SK-N-DZ (cell line): ENCODE measurements at regions not wholly inside any gene's neighbourhood (a gene's known extent, or its start where the extent isn't known, plus 50 kb on each side); places are given as distances from the start of the nearest gene placed in this dataset.

Experiments
- DNase-seq: peaks from one replicate; pipeline ENCODE4 v3.0.0-alpha.2; 2015; ENCODE audit warnings: low spot score

DNA sequence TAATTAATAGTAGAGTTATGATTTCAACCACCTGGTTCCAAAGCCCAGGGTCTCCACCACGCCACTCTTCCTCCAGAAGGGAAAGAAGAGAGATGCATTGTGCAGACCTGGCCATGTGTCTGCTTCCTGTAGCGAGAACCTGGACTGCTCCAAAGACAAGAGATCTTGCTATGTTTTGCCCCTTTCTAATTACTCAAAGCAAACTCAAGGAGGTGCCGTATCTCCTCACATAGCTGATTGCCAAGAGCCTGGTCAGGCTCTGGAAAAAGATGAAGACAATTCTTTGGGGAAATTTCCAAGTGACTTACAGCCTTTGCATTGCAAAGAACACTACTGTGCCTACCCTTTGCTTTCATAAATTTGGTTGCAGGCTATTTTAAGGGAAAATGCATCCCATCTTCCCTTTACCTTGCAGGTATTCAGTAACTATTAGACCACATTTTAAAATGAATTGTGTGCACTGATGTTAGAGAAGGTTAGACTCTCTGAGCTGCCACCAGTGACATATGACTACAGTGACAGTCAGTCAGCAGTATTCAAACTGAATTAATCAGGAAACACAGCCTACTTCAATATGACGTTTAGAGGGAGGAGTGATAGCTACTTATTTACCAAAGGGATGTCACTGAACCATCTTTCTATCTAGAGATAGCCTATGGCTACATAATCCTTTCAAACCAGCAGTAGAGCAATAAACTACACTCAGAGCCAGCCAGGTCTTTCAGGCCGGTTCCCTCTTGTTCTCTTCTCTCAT, 842.1 kb upstream of the FANCL start:
- no peak for DNase-seq

DNA sequence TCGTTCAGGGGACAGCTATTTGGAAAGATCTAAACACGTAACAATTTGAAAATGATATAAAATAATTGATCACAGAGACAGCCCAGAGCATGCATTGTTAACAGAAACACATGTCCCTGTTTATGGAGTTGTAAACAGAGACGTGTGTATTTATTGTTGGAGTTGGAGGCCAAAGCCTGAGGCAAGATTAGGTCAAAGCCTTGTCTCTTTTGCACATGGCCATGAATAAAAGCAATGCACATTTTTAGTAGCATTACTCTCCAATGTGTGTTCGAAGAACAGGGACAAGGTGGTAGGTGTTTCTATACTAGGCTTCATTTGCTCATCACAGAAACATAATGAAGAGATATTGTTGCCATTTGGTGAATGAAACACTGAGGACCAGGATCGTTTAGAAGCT, 841.5 kb upstream of the FANCL start:
- no peak for DNase-seq

GRCh38 chr2:59080451-59081181, 839.5 kb upstream of the FANCL start:
- no peak for DNase-seq

DNA sequence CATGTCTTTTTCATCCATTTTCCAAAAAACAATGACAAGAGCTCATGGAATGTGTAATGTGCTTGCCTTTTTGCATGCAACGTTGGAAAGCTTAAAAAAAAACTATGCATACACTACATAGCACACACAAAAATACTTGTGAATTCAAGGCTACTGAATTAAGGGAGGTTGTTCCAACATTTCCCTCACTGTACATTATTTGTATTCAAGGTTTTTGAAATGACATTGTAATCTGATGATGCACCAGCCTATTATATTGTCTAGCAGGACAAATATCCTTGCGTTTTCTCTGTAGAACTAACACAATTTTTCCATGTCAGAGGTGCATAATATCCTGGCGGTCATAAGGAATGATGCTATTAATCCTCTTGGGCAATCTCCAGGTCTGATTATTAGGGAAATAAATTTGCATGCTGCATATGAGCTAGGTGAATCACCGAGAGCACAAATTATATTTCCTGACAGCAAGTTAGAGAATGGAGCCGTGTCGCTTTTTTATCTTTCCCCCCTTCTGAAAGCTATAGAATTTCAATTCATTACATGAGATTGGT, 836.9 kb upstream of the FANCL start:
- no peak for DNase-seq

DNA sequence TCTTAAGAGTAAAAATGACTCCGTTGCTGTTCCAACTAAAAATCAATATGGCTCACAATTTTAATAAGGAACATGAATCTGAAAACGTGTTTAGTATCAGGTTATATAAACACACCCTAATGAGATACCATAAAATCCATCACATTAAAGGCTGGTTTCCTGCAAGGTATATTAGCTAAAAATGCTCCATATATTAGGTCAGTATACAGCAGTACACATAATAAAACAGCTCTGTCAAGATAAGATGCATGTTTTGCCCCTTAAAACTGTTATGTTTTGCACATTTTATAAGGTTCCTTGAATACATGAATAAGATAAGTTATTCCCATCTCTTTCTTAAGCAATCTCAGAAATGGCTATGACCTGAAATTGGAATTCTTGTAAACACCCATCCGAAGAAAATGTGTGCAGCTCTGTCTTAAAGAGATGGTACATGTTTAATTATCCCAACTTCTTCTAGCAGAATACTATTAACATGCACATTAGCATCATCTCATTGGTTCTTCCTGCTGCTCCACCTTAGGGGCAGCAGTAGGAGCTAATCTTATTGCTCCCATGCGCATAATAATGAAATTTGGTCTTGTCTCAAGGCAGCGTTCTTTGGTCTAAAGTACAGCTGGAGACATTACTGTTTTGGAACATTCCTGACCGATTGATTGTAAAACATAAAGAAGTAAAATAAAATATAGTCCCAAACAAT, 836.1 kb upstream of the FANCL start:
- no peak for DNase-seq

DNA sequence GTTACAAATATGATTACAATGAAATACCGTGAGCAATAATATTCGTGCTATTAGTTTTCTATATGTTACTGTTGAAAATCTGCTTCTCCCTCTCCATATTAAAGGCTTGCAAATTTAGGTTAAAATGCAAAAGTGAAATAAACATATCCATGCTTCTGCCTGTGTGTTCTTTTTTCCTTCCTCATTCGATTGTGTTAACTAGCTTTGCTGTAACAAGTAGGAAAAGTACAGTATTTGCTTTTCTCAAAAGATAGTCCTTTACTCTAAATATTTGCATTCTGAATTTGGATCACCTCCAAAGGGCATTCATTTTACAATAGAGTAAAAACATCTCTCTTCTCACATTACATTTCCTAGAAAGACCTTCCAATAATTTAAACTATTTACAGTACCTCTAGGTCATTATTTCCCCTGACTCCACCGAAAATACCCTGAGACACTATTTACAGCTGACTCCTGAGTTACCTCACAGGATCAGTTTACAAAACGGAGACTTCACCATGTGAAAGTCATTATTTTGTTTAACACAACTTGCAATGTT, 835.0 kb upstream of the FANCL start:
- DNase-seq = no peak

DNA sequence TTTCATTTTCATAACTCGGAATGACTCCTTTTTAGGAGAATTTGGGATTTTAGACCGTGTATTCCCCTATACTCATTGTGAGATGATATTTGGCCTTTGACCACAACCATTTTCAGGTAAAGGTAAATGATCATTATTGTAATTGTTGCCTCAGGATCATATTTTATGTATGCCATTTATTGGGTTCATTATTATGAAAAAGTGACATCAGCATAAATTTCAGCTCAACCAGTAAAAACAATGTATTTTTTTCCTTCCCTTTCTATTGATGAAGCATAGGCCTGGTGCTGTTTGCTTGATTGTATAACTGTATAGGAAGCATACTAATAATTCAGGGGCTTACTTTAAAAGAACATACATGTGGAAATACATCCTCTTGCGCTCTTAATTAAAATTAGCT, 832.9 kb upstream of the FANCL start:
- DNase-seq = no peak

DNA sequence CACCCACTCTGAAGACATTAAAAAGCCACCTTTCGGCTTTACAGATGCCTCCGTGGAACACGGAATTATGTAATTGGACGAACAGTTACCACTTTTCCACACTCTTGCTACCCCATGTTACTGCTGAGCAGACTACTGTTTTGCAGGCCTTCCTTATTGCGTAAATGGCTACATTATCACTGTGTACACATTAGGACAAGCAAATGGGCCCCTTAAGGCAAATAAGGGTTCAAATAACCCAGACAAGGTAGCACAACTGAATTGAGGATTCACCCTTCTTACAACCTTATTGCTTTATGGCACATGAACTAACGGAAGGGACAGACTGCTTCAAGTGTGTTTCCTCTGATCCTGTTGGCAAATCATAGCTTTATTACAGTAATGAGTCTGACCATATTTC, 832.2 kb upstream of the FANCL start:
- DNase-seq = no peak

DNA sequence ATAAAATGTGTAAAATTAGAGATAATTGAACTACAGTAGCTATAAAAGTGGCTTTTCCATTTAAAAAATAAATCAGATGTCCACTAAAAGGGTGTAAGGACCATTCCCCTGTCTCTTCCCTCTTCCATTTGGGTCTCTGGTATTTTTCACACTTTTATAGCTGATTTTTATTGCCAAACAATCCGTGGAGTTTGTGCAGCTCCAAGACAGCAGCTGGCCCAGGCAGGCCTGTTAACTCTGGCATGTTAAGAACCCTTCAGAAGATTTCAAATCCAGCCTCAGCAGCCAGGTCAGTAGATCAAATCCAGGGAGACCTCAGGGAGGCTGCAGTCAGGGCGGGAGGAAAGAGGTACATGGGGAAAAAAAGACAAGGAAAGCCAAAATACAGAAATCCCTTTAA, 827.1 kb upstream of the FANCL start:
- DNase-seq = no peak

DNA sequence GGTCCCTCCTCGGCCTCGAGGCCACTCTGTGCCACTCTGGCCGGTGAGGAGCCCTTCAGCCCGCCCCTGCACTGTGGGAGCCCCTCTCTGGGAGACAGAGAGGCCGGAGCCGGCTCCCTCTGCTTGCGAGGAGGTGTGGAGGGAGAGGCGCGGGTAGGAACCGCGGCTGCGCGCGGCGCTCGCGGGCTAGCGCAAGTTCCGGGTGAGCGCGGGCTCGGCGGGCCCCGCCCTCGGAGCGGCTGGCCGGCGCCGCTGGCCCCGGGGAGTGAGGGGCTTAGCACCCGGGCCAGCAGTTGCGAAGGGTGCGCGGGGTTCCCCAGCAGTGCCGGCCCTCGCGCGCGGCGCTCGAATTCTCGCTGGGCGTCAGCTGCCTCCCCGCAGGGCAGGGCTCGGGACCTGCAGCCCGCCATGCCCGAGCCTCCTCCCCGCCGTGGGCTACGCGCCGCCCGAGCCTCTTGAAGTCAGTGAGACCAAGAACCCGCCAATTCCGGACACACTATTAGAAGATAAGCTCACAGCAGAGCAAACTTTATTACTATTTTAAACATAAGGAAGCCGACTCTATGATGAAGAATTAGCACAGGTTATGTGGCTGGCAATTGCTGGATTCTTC, 825.8 kb upstream of the FANCL start:
- no peak for DNase-seq

GRCh38 chr2:59047373-59047995, 806.4 kb upstream of the FANCL start:
- DNase-seq = no peak

DNA sequence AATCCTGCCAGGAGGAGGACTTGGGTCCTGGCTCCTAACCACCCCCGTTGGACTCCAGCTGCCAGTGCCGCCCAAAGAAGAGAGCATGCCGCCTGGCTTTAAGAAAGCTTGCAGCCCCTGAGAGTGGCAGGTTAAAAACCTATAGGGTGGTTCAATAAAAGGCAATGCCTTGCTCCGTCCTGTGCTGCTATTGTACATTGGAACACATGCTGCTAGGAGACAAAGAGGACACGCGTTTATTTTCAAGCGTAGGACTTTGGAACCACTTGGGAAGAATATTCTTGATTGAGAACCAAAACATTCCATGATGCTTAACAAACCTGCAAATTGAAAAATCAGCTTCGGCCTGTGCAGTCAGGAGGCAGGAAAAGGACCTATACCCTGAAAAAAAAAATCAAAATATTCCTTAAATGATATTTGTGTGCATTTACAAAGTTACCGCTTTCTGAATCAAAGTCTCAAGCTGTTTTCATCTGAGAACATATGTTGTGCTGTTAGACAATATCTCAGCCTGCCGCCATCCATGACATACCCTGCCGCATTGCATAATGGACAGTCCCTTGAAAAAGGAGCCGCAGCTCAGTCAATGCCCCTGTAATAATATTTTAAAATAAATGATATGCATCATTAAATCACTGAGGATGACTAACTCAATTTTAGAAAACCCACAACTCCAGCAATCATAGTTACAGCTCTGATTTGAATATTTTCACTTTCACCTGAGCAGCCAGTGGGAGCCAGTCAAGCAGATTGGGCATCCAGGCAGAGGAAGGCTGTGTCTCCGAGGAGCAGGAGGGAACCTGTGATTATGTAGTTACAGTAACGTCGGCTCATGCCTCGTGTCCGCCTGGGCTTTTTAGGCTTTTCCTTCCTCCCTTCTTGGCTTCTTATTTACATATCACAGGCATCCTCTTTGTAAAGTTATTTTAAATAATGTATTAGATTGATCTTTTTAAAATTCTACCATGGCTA, 805.6 kb upstream of the FANCL start:
- DNase-seq = no peak

DNA sequence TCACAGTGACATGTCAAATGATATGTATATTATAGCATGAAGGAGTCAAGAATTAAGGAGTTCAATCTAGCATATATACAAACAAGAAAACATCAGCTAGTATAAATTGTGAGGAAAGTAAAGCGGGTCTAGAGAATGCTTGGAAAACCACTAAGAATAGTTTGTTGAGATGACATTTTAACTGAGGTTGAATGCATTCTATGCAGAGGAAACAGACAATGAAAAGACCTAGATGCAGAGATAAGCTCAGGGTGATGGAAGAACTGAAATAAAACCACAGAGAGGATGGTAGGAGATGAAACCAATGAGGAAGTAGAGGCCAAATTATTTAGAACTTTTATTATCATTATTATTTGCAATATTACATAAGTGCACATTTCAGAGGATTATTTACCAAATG, 803.6 kb upstream of the FANCL start:
- no peak for DNase-seq

GRCh38 chr2:59041139-59041538, 800.0 kb upstream of the FANCL start:
- DNase-seq = no peak

DNA sequence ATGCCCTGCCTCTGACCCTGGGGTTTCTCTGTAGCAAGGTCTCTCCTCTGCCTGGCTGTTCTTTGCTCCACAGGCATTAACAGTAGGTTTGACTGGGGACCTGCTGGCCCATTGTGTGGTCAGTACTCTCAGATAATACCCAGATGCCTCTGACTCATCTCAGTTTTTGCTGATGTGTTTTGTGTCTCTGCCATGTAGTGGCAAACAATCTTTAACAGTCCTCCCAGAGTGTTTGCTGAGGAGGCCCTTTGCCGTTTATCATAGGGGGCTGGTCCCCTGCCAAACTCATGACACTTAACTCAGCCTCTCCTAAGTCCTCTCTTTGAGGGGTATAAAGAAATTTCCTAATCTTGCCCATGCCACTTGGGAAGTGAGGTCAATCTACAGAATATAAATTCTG, 793.7 kb upstream of the FANCL start:
- DNase-seq = no peak

- no peak for DNase-seq
Observed at GRCh38 chr2:59034106-59034505, 793.0 kb upstream of the FANCL start.

GRCh38 chr2:59033661-59034060, 792.5 kb upstream of the FANCL start:
- DNase-seq = no peak

- no peak for DNase-seq
Observed at GRCh38 chr2:59032499-59032898, 791.4 kb upstream of the FANCL start.

DNA sequence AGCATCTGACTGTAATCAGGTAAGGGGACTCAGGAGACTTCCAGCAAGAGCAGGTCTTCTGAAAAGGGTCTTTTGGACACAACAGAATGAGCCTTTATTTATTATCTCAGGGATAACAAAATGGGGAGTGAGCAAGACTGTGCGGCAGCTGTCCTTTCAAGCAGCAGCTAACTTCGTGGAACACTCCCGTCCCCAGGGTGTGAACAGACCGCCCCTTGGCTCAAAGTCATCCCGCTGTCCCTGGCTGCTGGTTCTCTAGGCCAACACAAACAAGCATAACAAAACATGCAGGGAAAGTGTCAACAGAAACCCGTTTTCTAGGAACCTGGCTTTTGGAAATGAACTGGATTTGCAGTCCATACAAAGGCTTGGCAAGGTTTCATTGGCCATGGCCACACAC, 787.9 kb upstream of the FANCL start:
- no peak for DNase-seq

DNA sequence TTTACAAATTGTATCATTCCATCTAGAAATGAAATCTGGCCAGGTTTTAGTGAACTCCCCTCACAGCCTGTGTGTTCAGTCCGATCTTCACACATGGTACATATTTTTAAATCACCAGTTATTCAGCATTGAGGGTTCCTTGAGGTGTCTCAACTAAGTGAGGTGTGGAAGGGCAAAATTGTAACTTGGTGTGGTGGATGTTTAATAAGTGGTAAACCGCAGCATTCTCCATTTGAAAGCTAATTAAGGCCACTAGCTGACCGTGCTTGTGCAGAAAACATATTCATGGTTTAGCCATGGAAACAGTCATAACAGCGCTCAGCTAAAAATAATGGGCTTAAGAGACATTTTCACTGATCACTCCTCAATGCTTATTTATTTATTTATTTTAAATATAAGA, 786.2 kb upstream of the FANCL start:
- DNase-seq = no peak
